GM12873 (cell line): ENCODE measurements at regions not wholly inside any gene's neighbourhood (a gene's known extent, or its start where the extent isn't known, plus 50 kb on each side); places are given as distances from the start of the nearest gene placed in this dataset.

Experiments
- CTCF ChIP-seq: IDR thresholded peaks from 2 replicates; pipeline ENCODE4 v1.5.1; 2012; ENCODE audit warnings: low read depth, mild to moderate bottlenecking, moderate library complexity, low read length, control low read depth; ENCODE audit not compliant: insufficient read depth; ENCODE audit errors: missing control alignments

DNA sequence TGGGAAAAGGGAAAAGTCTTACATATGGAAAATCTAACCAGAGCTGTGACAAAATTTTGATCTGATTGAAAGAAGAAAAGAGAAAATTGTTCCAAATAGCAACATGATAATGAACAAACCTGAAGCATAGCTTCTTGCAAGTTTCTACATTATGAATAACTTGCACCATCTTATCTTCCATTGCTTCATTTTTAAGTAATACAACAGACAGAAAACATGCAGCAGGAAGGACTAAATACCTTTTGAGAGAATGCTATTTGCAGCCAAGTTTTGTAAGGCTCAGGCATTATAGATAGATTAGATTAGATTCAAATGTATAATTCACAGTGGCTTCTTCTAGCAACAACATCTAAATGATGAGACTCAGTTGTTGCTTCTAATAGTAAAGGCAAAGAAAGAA lies 441.4 kb downstream of the AEBP2 start:
- TF ChIP-seq CTCF = no peak

GRCh38 chr12:19882346-19882745 lies 443.1 kb downstream of the AEBP2 start:
- no peak for TF ChIP-seq CTCF

- no peak for TF ChIP-seq CTCF
These were observed 444.8 kb downstream of the AEBP2 start for GRCh38 chr12:19884021-19884492.

DNA sequence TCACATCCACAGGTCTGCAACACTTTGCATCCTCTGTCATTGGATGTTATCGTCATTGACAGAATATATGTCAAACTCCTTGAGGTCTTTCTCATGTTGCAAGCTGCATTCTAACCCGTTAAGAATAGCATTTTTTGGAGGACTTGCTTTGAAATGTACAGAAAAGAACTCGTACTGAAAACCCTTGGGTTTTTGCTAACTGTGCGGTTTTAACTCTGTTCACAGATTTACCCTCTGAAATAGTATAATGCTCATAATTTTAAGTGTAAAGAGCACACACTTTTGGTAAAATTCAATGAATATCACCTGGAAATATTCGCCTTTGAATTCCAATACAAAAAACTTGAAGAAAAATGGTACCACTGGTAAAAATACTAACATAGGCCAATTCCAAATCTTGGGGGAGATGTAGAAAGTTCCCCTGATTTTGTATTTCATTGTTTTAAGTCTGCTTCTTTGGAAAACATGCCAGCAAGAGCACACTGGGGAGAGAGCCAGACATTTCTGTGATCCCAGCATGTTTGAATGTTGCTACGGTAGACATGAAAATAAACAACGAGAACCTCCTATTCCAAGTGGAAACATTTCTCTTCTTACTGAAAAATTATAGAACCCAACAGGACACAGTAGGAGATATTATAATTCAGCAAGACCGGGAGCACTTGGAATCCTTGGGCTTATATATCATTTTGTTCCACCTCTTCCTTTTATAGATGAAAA lies 446.0 kb downstream of the AEBP2 start:
- TF ChIP-seq CTCF = no peak

DNA sequence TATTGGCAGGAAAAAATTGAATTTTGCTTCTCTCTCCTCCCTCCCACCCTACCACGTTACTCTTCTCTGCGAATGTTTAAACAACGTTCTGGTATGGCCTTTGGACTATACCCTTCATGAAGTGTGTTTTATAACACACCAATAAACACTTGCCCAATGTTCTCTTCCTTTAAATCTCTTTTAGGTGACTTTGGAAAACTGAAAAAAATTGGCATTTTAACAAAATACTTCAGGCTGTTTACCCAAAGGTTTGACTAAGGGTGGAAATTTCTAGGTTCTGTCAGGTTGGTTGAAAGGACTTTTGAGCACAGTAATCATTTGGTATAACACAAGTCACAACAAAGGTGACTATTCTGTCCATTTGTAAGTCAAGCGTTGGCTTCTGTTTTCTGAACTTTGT lies 446.8 kb downstream of the AEBP2 start:
- no peak for TF ChIP-seq CTCF

- TF ChIP-seq CTCF = no peak
These were observed 447.4 kb downstream of the AEBP2 start for GRCh38 chr12:19886639-19887064.

DNA sequence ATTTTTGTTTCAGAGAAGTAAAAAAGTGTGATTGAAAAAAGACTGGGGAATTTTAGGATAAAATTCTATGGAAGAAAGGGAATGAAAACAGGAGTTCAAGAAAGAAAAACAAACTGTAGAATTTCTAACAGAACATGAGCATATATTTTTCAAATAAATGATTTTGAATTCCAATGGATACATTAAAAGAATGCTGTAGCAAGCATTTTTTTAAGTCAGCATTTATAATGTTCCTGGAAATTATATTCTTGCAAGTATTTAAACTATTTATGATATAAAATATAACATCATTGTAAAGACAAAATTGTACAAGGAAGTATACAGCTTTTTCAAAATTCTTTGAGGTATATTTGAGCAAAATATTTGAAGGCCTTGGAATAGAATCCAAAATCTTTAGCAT lies 450.7 kb downstream of the AEBP2 start:
- TF ChIP-seq CTCF = no peak
